SK-N-SH (cell line): ENCODE measurements at regions not wholly inside any gene's neighbourhood (a gene's known extent, or its start where the extent isn't known, plus 50 kb on each side); places are given as distances from the start of the nearest gene placed in this dataset.

Experiments used
- CTCF ChIP-seq: fragments of 200-600 bp; sonication (generic); IDR thresholded peaks from 2 replicates; pipeline ENCODE4 v1.6.1; 2017; ENCODE audit warnings: antibody characterized with exemption, mild to moderate bottlenecking, moderate library complexity
- EP300 ChIP-seq, 2 experiments: IDR thresholded peaks; 2 replicates each; pipeline versions ENCODE4 v1.4.0 to v1.6.1; 2012; ENCODE audit warnings: borderline replicate concordance in 1 of 2, low read depth in 1 of 2, low read length in 1 of 2
- EZH2phosphoT487 ChIP-seq: fragments of 200-600 bp; sonication (generic); IDR thresholded peaks from 2 replicates; pipeline ENCODE4 v1.6.1; 2017; ENCODE audit warnings: low read depth, mixed run types, mild to moderate bottlenecking, antibody characterized with exemption, moderate library complexity, borderline replicate concordance
- JUND ChIP-seq: IDR thresholded peaks from 2 replicates; pipeline ENCODE4 v1.4.0; 2012
- MEF2A ChIP-seq: IDR thresholded peaks from 2 replicates; pipeline ENCODE4 v1.4.0; 2012; ENCODE audit warnings: low read depth, borderline replicate concordance
- NFIC ChIP-seq: IDR thresholded peaks from 2 replicates; pipeline ENCODE4 v1.4.0; 2012; ENCODE audit warnings: borderline replicate concordance
- POLR2AphosphoS5 ChIP-seq: IDR thresholded peaks from 2 replicates; pipeline ENCODE4 v1.6.1; 2012; ENCODE audit warnings: low read depth, low read length
- RAD21 ChIP-seq: IDR thresholded peaks from 2 replicates; pipeline ENCODE4 v1.6.1; 2012; ENCODE audit warnings: mild to moderate bottlenecking, low read length
- REST ChIP-seq: IDR thresholded peaks from 2 replicates; pipeline ENCODE4 v1.6.1; 2012; ENCODE audit warnings: mild to moderate bottlenecking, low read depth, low read length, moderate library complexity

- TF ChIP-seq MEF2A (no peak), JUND (no peak), CTCF (no peak), REST (no peak), NFIC (no peak), EZH2phosphoT487 (no peak), EP300 (IDR thresholded peaks at IDR 0.05; ENCODE audit: borderline replicate concordance in 1 of 2, low read depth in 1 of 2, low read length in 1 of 2) (no peak), POLR2AphosphoS5 (no peak), RAD21 (no peak)
Measured at GRCh38 chr10:100615241-100615640, 79.5 kb downstream of the HIF1AN start.
